Duodenal mucosa (tissue), 2 donors: ENCODE measurements at regions not wholly inside any gene's neighbourhood (a gene's known extent, or its start where the extent isn't known, plus 50 kb on each side); places are given as distances from the start of the nearest gene placed in this dataset.

ENCODE experiments used
- H3K27ac ChIP-seq: one replicate; pipeline ENCODE4 v1.7.0; 2013; ENCODE audit warnings: low read depth, low read length
- H3K27me3 ChIP-seq, 2 donors: one replicate each; pipeline ENCODE4 v1.7.0; 2013; ENCODE audit warnings: low read length in 2 of 2, control low read depth in 1 of 2; ENCODE audit not compliant: insufficient read depth in 2 of 2, control insufficient read depth in 1 of 2
- H3K36me3 ChIP-seq, 2 donors: one replicate each; pipeline ENCODE4 v1.7.0; 2013; ENCODE audit warnings: low read length in 2 of 2, control low read depth in 1 of 2; ENCODE audit not compliant: insufficient read depth in 2 of 2, control insufficient read depth in 1 of 2
- H3K4me1 ChIP-seq, 2 donors: one replicate each; pipeline ENCODE4 v1.7.0; 2013; ENCODE audit warnings: low read length in 2 of 2, control low read depth in 1 of 2; ENCODE audit not compliant: insufficient read depth in 2 of 2, control insufficient read depth in 1 of 2
- H3K4me3 ChIP-seq, 2 donors: one replicate each; pipeline ENCODE4 v1.7.0; 2013; ENCODE audit warnings: low read length in 2 of 2, low read depth in 1 of 2
- H3K9ac ChIP-seq, 2 donors: one replicate each; pipeline ENCODE4 v1.7.0; 2013; ENCODE audit warnings: low read length in 2 of 2, low read depth in 1 of 2
- H3K9me3 ChIP-seq, 2 donors: one replicate each; pipeline ENCODE4 v1.7.0; 2013; ENCODE audit warnings: low read length in 2 of 2, control low read depth in 1 of 2; ENCODE audit not compliant: control insufficient read depth in 1 of 2

GRCh38 chr16:26736084-26736483 lies 330.6 kb upstream of the C16orf82 start:
- Histone ChIP-seq H3K36me3 (no peaks in the 10 kb centered on the region), H3K4me1 (no peaks in the 10 kb centered on the region), H3K27me3 (no peaks in the 10 kb centered on the region), H3K9me3 (no peaks in the 10 kb centered on the region), H3K4me3 (no peak overlapping the region), H3K27ac (no peak overlapping the region), H3K9ac (no peak overlapping the region)

- H3K9ac ChIP-seq = no peak overlapping the region
These were observed 326.0 kb upstream of the C16orf82 start for GRCh38 chr16:26740771-26741170.

DNA sequence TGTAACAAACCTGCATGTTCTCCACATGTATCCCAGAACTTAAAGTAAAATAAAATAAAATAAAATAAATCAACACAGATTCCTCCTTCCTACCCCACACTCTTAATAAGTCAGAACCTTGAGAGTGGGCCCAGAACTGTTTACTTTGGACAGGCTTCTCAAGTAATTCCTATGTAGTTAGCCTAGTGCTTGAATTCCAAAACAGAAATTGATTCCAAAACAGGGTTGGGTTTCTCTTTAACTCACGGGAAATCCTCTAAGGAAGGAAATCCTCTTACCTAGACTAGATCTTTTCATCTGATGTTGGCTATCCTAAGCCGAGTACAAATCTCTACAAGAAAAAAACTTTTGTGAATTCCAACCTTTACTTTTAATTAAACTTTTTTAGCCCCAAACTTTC lies 324.7 kb upstream of the C16orf82 start:
- no peak overlapping the region for H3K27ac ChIP-seq
- H3K4me3 ChIP-seq = no peak overlapping the region
- no peaks in the 10 kb centered on the region for H3K9me3 ChIP-seq
- H3K9ac ChIP-seq = no peak overlapping the region
- no peaks in the 10 kb centered on the region for H3K4me1 ChIP-seq
- H3K36me3 ChIP-seq = no peaks in the 10 kb centered on the region
- no peaks in the 10 kb centered on the region for H3K27me3 ChIP-seq

More at GRCh38 chr16:26740771-26741170, 326.0 kb upstream of the C16orf82 start:
- H3K4me1 ChIP-seq = no peaks in the 10 kb centered on the region
- H3K27ac ChIP-seq = no peak overlapping the region
- H3K36me3 ChIP-seq = no peaks in the 10 kb centered on the region
- H3K27me3 ChIP-seq = no peaks in the 10 kb centered on the region
- H3K9me3 ChIP-seq = no peaks in the 10 kb centered on the region
- H3K4me3 ChIP-seq = no peak overlapping the region

DNA sequence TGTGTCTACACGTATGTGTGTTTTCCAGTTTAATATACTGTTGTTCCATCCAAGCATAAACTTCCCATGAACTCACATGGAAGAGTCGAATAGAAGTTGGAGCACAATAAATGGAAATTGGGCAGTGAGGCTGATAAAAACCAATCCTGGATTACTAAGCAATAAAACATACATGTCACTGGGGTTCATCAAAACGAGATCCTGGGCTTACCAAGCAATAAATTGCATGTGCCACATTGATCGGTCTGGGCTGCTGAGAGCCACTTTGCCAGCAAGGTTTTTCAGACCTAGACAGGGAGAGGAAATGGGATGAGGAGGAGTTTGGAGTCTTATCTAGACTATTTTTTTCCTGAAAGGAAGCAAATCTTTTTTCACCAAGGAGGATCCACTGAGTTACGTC lies 322.3 kb upstream of the C16orf82 start:
- no peaks in the 10 kb centered on the region for H3K9me3 ChIP-seq

GRCh38 chr16:26747760-26748159 lies 319.0 kb upstream of the C16orf82 start:
- Histone ChIP-seq H3K27ac (no peak overlapping the region), H3K4me3 (no peak overlapping the region), H3K9ac (no peak overlapping the region), H3K9me3 (no peaks in the 10 kb centered on the region), H3K27me3 (no peaks in the 10 kb centered on the region), H3K4me1 (no peaks in the 10 kb centered on the region), H3K36me3 (no peaks in the 10 kb centered on the region)

More for the DNA sequence above, 322.3 kb upstream of the C16orf82 start:
- H3K9ac ChIP-seq = no peak overlapping the region
- H3K4me3 ChIP-seq = no peak overlapping the region
- no peaks in the 10 kb centered on the region for H3K27me3 ChIP-seq
- no peaks in the 10 kb centered on the region for H3K4me1 ChIP-seq
- H3K36me3 ChIP-seq = no peaks in the 10 kb centered on the region
- no peak overlapping the region for H3K27ac ChIP-seq

GRCh38 chr16:26749072-26749471 lies 317.7 kb upstream of the C16orf82 start:
- no peaks in the 10 kb centered on the region for H3K27me3 ChIP-seq
- H3K4me3 ChIP-seq = no peak overlapping the region
- H3K4me1 ChIP-seq = no peaks in the 10 kb centered on the region
- H3K27ac ChIP-seq = no peak overlapping the region
- no peaks in the 10 kb centered on the region for H3K9me3 ChIP-seq
- H3K36me3 ChIP-seq = no peaks in the 10 kb centered on the region
- no peak overlapping the region for H3K9ac ChIP-seq

DNA sequence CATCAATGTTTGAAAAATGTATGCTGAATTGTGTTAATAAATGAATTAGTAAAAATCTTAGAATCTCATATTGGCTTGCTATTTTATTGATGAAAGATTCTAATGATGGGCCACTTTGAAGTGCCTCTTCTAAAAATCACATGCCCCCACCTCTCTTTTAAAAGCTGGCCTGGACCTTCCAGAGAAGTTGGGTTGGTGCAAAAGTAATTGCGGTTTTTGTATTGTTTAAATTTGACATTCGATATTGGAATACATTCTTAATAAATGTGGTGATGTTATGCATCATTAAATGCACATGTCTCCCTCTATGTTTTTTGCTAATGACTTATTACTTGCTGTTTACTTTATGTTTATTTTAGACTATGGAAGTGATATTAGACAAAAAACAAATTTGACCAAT lies 314.6 kb upstream of the C16orf82 start:
- H3K27me3 ChIP-seq = no peaks in the 10 kb centered on the region
- no peaks in the 10 kb centered on the region for H3K36me3 ChIP-seq
- no peaks in the 10 kb centered on the region for H3K9me3 ChIP-seq
- H3K9ac ChIP-seq = no peak overlapping the region
- H3K4me1 ChIP-seq = no peaks in the 10 kb centered on the region
- no peak overlapping the region for H3K27ac ChIP-seq
- H3K4me3 ChIP-seq = no peak overlapping the region

DNA sequence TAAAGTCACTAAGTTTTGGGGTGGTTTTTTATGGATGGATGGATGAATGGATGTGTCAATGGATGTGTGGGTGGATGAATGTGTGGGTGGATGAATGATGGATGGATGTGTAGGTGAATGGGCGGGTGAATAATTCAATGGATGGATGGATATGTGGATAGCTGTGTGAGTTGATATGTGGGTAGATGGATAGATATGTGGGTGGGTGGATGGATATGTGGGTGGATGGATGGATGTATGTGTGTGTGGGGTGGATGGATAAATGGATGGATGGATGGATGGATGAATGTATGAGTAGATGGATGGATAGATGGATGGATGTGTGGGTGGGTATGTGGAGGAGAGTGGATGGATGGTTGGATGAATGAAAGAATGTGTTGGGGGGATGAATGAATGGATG lies 310.1 kb upstream of the C16orf82 start:
- Histone ChIP-seq H3K9ac (no peak overlapping the region), H3K27ac (no peak overlapping the region), H3K36me3 (no peaks in the 10 kb centered on the region), H3K27me3 (no peaks in the 10 kb centered on the region), H3K4me3 (no peak overlapping the region), H3K4me1 (no peaks in the 10 kb centered on the region), H3K9me3 (no peaks in the 10 kb centered on the region)

- H3K9ac ChIP-seq = no peak overlapping the region
- no peaks in the 10 kb centered on the region for H3K4me1 ChIP-seq
- no peaks in the 10 kb centered on the region for H3K27me3 ChIP-seq
- no peak overlapping the region for H3K27ac ChIP-seq
- H3K9me3 ChIP-seq = no peaks in the 10 kb centered on the region
- no peaks in the 10 kb centered on the region for H3K36me3 ChIP-seq
- no peak overlapping the region for H3K4me3 ChIP-seq
These were observed 304.1 kb upstream of the C16orf82 start for GRCh38 chr16:26762594-26762993.

GRCh38 chr16:26765087-26765486 lies 301.6 kb upstream of the C16orf82 start:
- H3K9ac ChIP-seq = no peak overlapping the region
- no peak overlapping the region for H3K27ac ChIP-seq
- H3K9me3 ChIP-seq = no peaks in the 10 kb centered on the region
- H3K4me1 ChIP-seq = no peaks in the 10 kb centered on the region
- no peaks in the 10 kb centered on the region for H3K27me3 ChIP-seq
- no peaks in the 10 kb centered on the region for H3K36me3 ChIP-seq
- no peak overlapping the region for H3K4me3 ChIP-seq

DNA sequence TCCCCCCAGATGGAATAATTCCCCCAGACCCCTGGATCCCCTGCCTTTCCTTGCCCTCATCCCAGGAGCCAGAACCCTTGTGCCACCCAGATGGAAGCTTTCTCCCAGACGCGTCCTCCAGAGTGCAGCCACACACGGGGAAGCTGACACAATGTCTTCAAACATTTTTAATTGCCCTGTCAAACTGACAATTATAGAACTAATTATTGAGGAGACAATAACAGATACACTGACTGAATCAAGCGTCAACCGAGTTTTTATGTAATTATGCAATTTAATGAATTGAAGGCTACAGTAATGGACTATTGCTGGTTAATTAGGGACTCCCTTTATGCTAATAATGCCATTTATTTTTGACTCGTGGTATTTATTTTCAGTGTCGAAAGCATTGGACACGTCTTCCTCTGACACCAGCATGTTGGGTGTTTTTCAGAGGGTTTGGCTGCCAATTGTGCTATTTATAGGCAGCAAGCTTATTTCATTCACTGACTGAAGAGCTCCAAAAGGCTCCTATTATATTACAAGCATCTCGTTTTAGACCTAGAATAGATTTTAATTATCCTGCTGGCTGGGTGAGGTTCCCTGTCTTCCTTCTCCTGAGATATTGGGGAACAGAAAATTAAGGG lies 298.2 kb upstream of the C16orf82 start:
- Histone ChIP-seq H3K27ac (no peak overlapping the region), H3K27me3 (no peaks in the 10 kb centered on the region), H3K36me3 (no peaks in the 10 kb centered on the region), H3K9ac (no peak overlapping the region), H3K4me3 (no peak overlapping the region), H3K4me1 (no peaks in the 10 kb centered on the region), H3K9me3 (no peaks in the 10 kb centered on the region)
